A549 (cell line): ENCODE measurements at regions not wholly inside any gene's neighbourhood (a gene's known extent, or its start where the extent isn't known, plus 50 kb on each side); places are given as distances from the start of the nearest gene placed in this dataset.

Experiments
- ATAC-seq, 2 experiments: fragments of 200-7000 bp in 1 of 2; fragments of >200 bp in 1 of 2; cut with Nextera tagmentation in 1 of 2; cut with Tn5 transposase in 1 of 2; 3 replicates each; pipeline versions ENCODE4 v1.8.0 to v1.9.1; 2018 to 2020; ENCODE audit warnings: mild to moderate bottlenecking in 1 of 2, moderate library complexity in 1 of 2
- CTCF ChIA-PET: fragments of 300-600 bp; sonication (Branson Sonifier 250); formaldehyde crosslinking; extraction: SDS; loops from one replicate; lab custom pipeline; 2021; ENCODE audit warnings: antibody characterized with exemption, inconsistent platforms; lab: Yijun Ruan, JAX
- POLR2A ChIA-PET: fragments of 350-600 bp; formaldehyde crosslinking; extraction: SDS; loops from one replicate; lab custom pipeline; 2021; ENCODE audit warnings: antibody characterized with exemption, inconsistent platforms; lab: Yijun Ruan, JAX
- DNase-seq, 2 experiments: peaks; one replicate each; pipeline versions ENCODE4 v3.0.0 to v3.0.0-alpha.2; 2011 to 2016; ENCODE audit warnings: low read depth in 1 of 2, low spot score in 1 of 2
- FAIRE-seq: peaks from 2 replicates; lab custom pipeline; 2011; peaks lifted over from hg19 to GRCh38; lab: Jason Lieb, UNC
- H3K27ac ChIP-seq, 2 experiments: fragments of >200 bp; sonication (Bioruptor Twin); formaldehyde crosslinking; 3 replicates each; pipeline ENCODE4 v1.5.1; 2016 to 2017
- H3K4me1 ChIP-seq: fragments of >200 bp; sonication (Bioruptor Twin); formaldehyde crosslinking; 3 replicates; pipeline ENCODE4 v1.6.1; 2016
- H3K4me2 ChIP-seq: fragments of >200 bp; sonication (Bioruptor Twin); formaldehyde crosslinking; 3 replicates; pipeline ENCODE4 v1.6.1; 2016
- H3K4me3 ChIP-seq: fragments of >200 bp; sonication (Bioruptor Twin); formaldehyde crosslinking; 3 replicates; pipeline ENCODE4 v1.5.1; 2016
- H3K9me3 ChIP-seq: fragments of >200 bp; sonication (Bioruptor Twin); formaldehyde crosslinking; 3 replicates; pipeline ENCODE4 v1.6.1; 2016
- BCL3 ChIP-seq: fragments of >200 bp; sonication (Bioruptor Twin); formaldehyde crosslinking; IDR thresholded peaks from 3 replicates; pipeline ENCODE4 v1.6.1; 2016
- BHLHE40 ChIP-seq: IDR thresholded peaks from 2 replicates; pipeline ENCODE4 v1.6.1; 2012; ENCODE audit warnings: low read depth, low read length, inconsistent platforms
- CBX8 ChIP-seq: fragments of 200-600 bp; sonication (generic); IDR thresholded peaks from 2 replicates; pipeline ENCODE4 v1.6.1; 2016
- CEBPB ChIP-seq, 2 experiments: fragments of >200 bp in 1 of 2; sonication (Bioruptor Twin) in 1 of 2; formaldehyde crosslinking in 1 of 2; IDR thresholded peaks; 2 replicates each; pipeline ENCODE4 v1.6.1; 2012 to 2016
- EHF ChIP-seq: fragments of 250-450 bp; sonication (Bioruptor Pico); IDR thresholded peaks from 2 replicates; pipeline ENCODE4 v1.5.0; 2020; ENCODE audit warnings: mild to moderate bottlenecking
- EHMT2 ChIP-seq: fragments of 200-600 bp; sonication (generic); IDR thresholded peaks from 2 replicates; pipeline ENCODE4 v1.6.1; 2016; ENCODE audit warnings: antibody characterized with exemption, low read depth, mild to moderate bottlenecking, moderate library complexity
- FOSB ChIP-seq: fragments of 250-450 bp; sonication (Bioruptor Pico); IDR thresholded peaks from 2 replicates; pipeline ENCODE4 v1.5.0; 2020; ENCODE audit warnings: mild to moderate bottlenecking, moderate library complexity
- FOXS1 ChIP-seq: fragments of 250-450 bp; sonication (Bioruptor Pico); IDR thresholded peaks from 2 replicates; pipeline ENCODE4 v1.5.0; 2020; ENCODE audit warnings: mild to moderate bottlenecking, moderate library complexity
- HEYL ChIP-seq: fragments of 250-450 bp; sonication (Bioruptor Pico); IDR thresholded peaks from 2 replicates; pipeline ENCODE4 v1.8.0; 2021; ENCODE audit warnings: mild to moderate bottlenecking, moderate library complexity
- JUN ChIP-seq, 2 experiments: fragments of >200 bp; sonication (Bioruptor Twin); formaldehyde crosslinking; IDR thresholded peaks; 2 replicates in 1 of 2; 3 replicates in 1 of 2; pipeline ENCODE4 v1.6.1; 2016 to 2017
- MAFK ChIP-seq: fragments of 450-650 bp; IDR thresholded peaks from 2 replicates; pipeline ENCODE4 v1.6.1; 2014; ENCODE audit not compliant: partially characterized antibody
- MAZ ChIP-seq: fragments of 150-350 bp; IDR thresholded peaks from 2 replicates; pipeline ENCODE4 v1.6.1; 2014; ENCODE audit warnings: antibody characterized with exemption, low read depth, low read length, borderline replicate concordance
- MYC ChIP-seq: IDR thresholded peaks from 2 replicates; pipeline ENCODE4 v1.6.1; 2012; ENCODE audit warnings: mild to moderate bottlenecking, inconsistent platforms, low read length, improper control_type of control experiment, borderline replicate concordance
- NFE2L2 ChIP-seq: fragments of 150-350 bp; conservative IDR thresholded peaks from 2 replicates; pipeline ENCODE4 v1.6.1; 2014; ENCODE audit warnings: low read length
- NPAS2 ChIP-seq: fragments of 250-450 bp; sonication (Bioruptor Pico); IDR thresholded peaks from 2 replicates; pipeline ENCODE4 v1.8.0; 2022; ENCODE audit warnings: mild to moderate bottlenecking, moderate library complexity, borderline replicate concordance
- POLR2A ChIP-seq: IDR thresholded peaks from 2 replicates; pipeline ENCODE4 v1.6.1; 2012; ENCODE audit warnings: mild to moderate bottlenecking, low read length
- RCOR1 ChIP-seq: fragments of 150-350 bp; IDR thresholded peaks from 2 replicates; pipeline ENCODE4 v1.6.1; 2014; ENCODE audit warnings: antibody characterized with exemption, low read length, low read depth
- SMC3 ChIP-seq: fragments of >200 bp; sonication (Bioruptor Twin); formaldehyde crosslinking; IDR thresholded peaks from 3 replicates; pipeline ENCODE4 v1.6.1; 2018; ENCODE audit warnings: inconsistent platforms
- ZC3H11A ChIP-seq: fragments of 450-650 bp; IDR thresholded peaks from 2 replicates; pipeline ENCODE4 v1.6.1; 2014; ENCODE audit warnings: antibody characterized with exemption, mild to moderate bottlenecking
- WGBS: methylation state at CpG from one replicate; pipeline ENCODE4 v1.1.6; 2017; ENCODE audit errors: missing lambda C conversion rate; 5-methylcytosine and 5-hydroxymethylcytosine counted together
- TF ChIP-seq, protein P1 (sequence below): IDR thresholded peaks from 2 replicates; pipeline ENCODE4 v1.6.1; 2012
- TF ChIP-seq, protein P2 (sequence below): IDR thresholded peaks from 2 replicates; pipeline ENCODE4 v1.6.1; 2012; ENCODE audit warnings: low read depth, borderline replicate concordance
- TF ChIP-seq, protein P3 (sequence below): fragments of 250-450 bp; sonication (Bioruptor Pico); IDR thresholded peaks from 2 replicates; pipeline ENCODE4 v1.5.0; 2021; ENCODE audit warnings: mild to moderate bottlenecking, moderate library complexity, borderline replicate concordance

GRCh38 chr4:124810827-124811226 is 98.3 kb upstream of the ANKRD50 start:
- ATAC-seq (no peak), DNase-seq (no peak), FAIRE-seq (no peak)
- Histone ChIP-seq H3K4me1 (no peaks in the 10 kb centered on the region), H3K4me2 (no peak overlapping the region), H3K4me3 (no peak overlapping the region), H3K27ac (no peak overlapping the region), H3K9me3 (no peaks in the 10 kb centered on the region)
- ChIA-PET POLR2A (no interaction called here), CTCF (interaction anchor here (0.8 kb wide), 1 partner anchor 477 kb away, joined by 3 read pairs; no protein-coding TSS in a partner anchor)
- TF ChIP-seq SMC3, result no peak
- TF ChIP-seq FOXS1 (CRISPR knock-in tag), result no peak
- no peak for TF ChIP-seq POLR2A
- TF ChIP-seq MAFK, result no peak
- TF ChIP-seq NPAS2 (CRISPR knock-in tag), result no peak
- TF ChIP-seq MAZ, result no peak
- TF ChIP-seq EHMT2, result no peak

GRCh38 chr4:124807421-124807820 is 94.9 kb upstream of the ANKRD50 start:
- no peak for DNase-seq
- ATAC-seq, result no peak
- FAIRE-seq, result no peak
- H3K4me3 ChIP-seq, result no peak overlapping the region
- no peak overlapping the region for H3K27ac ChIP-seq
- no peak overlapping the region for H3K4me2 ChIP-seq
- ChIA-PET POLR2A (no interaction called here), CTCF (no interaction called here)
- TF ChIP-seq ZC3H11A (no peak), EHF (CRISPR knock-in tag) (no peak), JUN (IDR thresholded peaks at IDR 0.05) (no peak), EHMT2 (no peak), CBX8 (no peak)
- TF ChIP-seq, protein P1, sequence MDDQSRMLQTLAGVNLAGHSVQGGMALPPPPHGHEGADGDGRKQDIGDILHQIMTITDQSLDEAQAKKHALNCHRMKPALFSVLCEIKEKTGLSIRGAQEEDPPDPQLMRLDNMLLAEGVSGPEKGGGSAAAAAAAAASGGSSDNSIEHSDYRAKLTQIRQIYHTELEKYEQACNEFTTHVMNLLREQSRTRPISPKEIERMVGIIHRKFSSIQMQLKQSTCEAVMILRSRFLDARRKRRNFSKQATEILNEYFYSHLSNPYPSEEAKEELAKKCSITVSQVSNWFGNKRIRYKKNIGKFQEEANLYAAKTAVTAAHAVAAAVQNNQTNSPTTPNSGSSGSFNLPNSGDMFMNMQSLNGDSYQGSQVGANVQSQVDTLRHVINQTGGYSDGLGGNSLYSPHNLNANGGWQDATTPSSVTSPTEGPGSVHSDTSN, result no peak
- TF ChIP-seq, protein P2, sequence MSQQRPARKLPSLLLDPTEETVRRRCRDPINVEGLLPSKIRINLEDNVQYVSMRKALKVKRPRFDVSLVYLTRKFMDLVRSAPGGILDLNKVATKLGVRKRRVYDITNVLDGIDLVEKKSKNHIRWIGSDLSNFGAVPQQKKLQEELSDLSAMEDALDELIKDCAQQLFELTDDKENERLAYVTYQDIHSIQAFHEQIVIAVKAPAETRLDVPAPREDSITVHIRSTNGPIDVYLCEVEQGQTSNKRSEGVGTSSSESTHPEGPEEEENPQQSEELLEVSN, result no peak
- no peaks in the 10 kb centered on the region for H3K4me1 ChIP-seq
- 4% methylated on average over 1 of the region's 1 CpG for WGBS
- no peaks in the 10 kb centered on the region for H3K9me3 ChIP-seq

DNA sequence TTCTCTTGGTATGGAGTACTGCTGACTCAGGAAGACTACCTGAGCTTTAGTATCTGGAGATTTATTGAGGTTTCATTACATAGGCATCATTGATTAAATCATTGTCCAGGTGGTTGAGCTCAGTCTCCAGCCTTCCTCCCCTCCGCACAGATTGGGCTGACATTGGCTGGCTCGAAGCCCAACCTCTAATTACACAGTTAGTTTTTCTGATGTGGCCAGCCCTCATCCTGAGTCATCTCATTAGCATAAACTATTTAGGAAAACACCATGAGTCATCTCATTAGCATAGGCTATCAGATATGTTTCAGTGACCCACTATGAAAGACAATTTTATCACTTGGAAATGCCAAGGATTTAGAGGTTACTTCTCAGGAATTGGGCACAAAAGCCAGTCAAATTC is 93.9 kb upstream of the ANKRD50 start:
- H3K27ac ChIP-seq, result no peak overlapping the region
- ATAC-seq (no peak), FAIRE-seq (no peak), DNase-seq (no peak)
- no peaks in the 10 kb centered on the region for H3K9me3 ChIP-seq
- WGBS, result 67% methylated on average over 2 of the region's 2 CpGs
- no peak overlapping the region for H3K4me2 ChIP-seq
- TF ChIP-seq CEBPB (IDR thresholded peaks at IDR 0.05), result no peak
- no peak for TF ChIP-seq RCOR1
- TF ChIP-seq BHLHE40, result no peak
- TF ChIP-seq HEYL (CRISPR knock-in tag), result no peak
- TF ChIP-seq, protein P3, sequence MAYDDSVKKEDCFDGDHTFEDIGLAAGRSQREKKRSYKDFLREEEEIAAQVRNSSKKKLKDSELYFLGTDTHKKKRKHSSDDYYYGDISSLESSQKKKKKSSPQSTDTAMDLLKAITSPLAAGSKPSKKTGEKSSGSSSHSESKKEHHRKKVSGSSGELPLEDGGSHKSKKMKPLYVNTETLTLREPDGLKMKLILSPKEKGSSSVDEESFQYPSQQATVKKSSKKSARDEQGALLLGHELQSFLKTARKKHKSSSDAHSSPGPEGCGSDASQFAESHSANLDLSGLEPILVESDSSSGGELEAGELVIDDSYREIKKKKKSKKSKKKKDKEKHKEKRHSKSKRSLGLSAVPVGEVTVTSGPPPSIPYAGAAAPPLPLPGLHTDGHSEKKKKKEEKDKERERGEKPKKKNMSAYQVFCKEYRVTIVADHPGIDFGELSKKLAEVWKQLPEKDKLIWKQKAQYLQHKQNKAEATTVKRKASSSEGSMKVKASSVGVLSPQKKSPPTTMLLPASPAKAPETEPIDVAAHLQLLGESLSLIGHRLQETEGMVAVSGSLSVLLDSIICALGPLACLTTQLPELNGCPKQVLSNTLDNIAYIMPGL (CRISPR knock-in tag), result no peak
- TF ChIP-seq NPAS2 (CRISPR knock-in tag), result no peak
- no peak for TF ChIP-seq NFE2L2
- TF ChIP-seq, all 56 proteins: peak for 0
- ChIA-PET POLR2A (no interaction called here), CTCF (no interaction called here)
- Histone ChIP-seq H3K4me3 (no peak overlapping the region), H3K4me1 (no peaks in the 10 kb centered on the region)

DNA sequence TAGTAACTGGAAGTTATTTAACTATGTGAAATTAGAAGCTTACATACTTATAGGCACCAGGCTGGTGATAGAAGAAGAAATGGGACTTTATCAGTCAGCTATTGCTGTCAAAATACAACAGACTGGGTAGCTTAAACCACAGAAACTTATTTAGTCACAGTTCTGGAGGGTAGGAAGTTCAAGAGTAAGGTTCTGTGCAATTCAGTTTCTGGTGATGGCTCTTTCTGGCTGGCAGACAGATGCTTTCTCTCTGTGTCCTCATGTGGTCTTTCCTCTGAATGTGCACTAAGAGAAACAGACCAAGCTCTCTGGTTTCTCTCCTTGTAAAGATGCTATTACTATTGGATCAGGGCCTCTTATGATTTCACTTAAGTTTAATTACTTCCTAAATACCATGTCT is 92.1 kb upstream of the ANKRD50 start:
- ChIA-PET CTCF (no interaction called here), POLR2A (no interaction called here)
- ATAC-seq (no peak), DNase-seq (no peak)
- H3K9me3 ChIP-seq, result no peaks in the 10 kb centered on the region
- TF ChIP-seq FOSB (CRISPR knock-in tag), result no peak
- no peak for TF ChIP-seq BHLHE40
- TF ChIP-seq MYC, result no peak
- no peak for TF ChIP-seq BCL3
- TF ChIP-seq, all 56 proteins: peak for 0
- H3K27ac ChIP-seq, result no peak overlapping the region
- H3K4me3 ChIP-seq, result no peak overlapping the region
- no peak for FAIRE-seq
- H3K4me2 ChIP-seq, result no peak overlapping the region
- H3K4me1 ChIP-seq, result no peaks in the 10 kb centered on the region
